Activated CD4-positive, alpha-beta memory T cell treated with anti-CD3 and anti-CD28 coated beads for 36 hours (primary cell): ENCODE measurements at regions not wholly inside any gene's neighbourhood (a gene's known extent, or its start where the extent isn't known, plus 50 kb on each side); places are given as distances from the start of the nearest gene placed in this dataset.

Source experiments
- CTCF ChIA-PET: fragments of 350-600 bp; sonication (Branson Sonifier 250); formaldehyde crosslinking; loops from one replicate; lab custom pipeline; 2021; ENCODE audit warnings: antibody characterized with exemption, inconsistent platforms; lab: Charles Lee
- POLR2A ChIA-PET: fragments of 350-600 bp; sonication (Branson Sonifier 250); formaldehyde crosslinking; loops from one replicate; lab custom pipeline; 2021; ENCODE audit warnings: antibody characterized with exemption; lab: Charles Lee
- DNase-seq: peaks from one replicate; pipeline ENCODE4 v3.0.0-alpha.2; 2020
- H3K27ac Mint-ChIP-seq: one replicate; pipeline ENCODE4 v1.8.0; 2021; ENCODE audit warnings: mixed read lengths
- H3K27me3 Mint-ChIP-seq: one replicate; pipeline ENCODE4 v1.8.0; 2021; ENCODE audit warnings: mixed read lengths
- H3K36me3 Mint-ChIP-seq: one replicate; pipeline ENCODE4 v1.8.0; 2021; ENCODE audit warnings: mixed read lengths
- H3K4me1 Mint-ChIP-seq: one replicate; pipeline ENCODE4 v1.8.0; 2021; ENCODE audit warnings: low read depth, mixed read lengths
- H3K4me3 Mint-ChIP-seq: one replicate; pipeline ENCODE4 v1.8.0; 2021; ENCODE audit warnings: mild to moderate bottlenecking, mixed read lengths
- H3K9me3 Mint-ChIP-seq: one replicate; pipeline ENCODE4 v1.8.0; 2021; ENCODE audit warnings: mixed read lengths
- intact Hi-C: fragments of 100-400 bp; cut with micrococcal nuclease; formaldehyde crosslinking; loops from one replicate; pipeline ENCODE4 v1.15.1; 2023

- intact Hi-C loops = no loop called here
- Mint-ChIP-seq H3K9me3 (no peaks in the 10 kb centered on the region), H3K4me3 (no peak overlapping the region), H3K36me3 (no peaks in the 10 kb centered on the region), H3K27ac (no peak overlapping the region), H3K27me3 (peaks cover 8% of the 10 kb centered on the region), H3K4me1 (no peaks in the 10 kb centered on the region)
- POLR2A ChIA-PET = no interaction called here
- CTCF ChIA-PET = no interaction called here
- no peak for DNase-seq
These were observed 130.5 kb upstream of the NOX3 start for GRCh38 chr6:155586090-155586489.

- intact Hi-C loops = no loop called here
- H3K27ac Mint-ChIP-seq = no peak overlapping the region
- no peak overlapping the region for H3K4me3 Mint-ChIP-seq
- ChIA-PET POLR2A (no interaction called here), CTCF (no interaction called here)
- no peaks in the 10 kb centered on the region for H3K9me3 Mint-ChIP-seq
- H3K27me3 Mint-ChIP-seq = no peaks in the 10 kb centered on the region
- DNase-seq = no peak
- no peaks in the 10 kb centered on the region for H3K4me1 Mint-ChIP-seq
- H3K36me3 Mint-ChIP-seq = no peaks in the 10 kb centered on the region
These were observed 128.4 kb upstream of the NOX3 start for GRCh38 chr6:155584006-155584405.

GRCh38 chr6:155582016-155582991 lies 126.7 kb upstream of the NOX3 start:
- CTCF ChIA-PET = no interaction called here
- DNase-seq = no peak
- Mint-ChIP-seq H3K27me3 (no peaks in the 10 kb centered on the region), H3K4me1 (no peaks in the 10 kb centered on the region), H3K9me3 (no peaks in the 10 kb centered on the region), H3K4me3 (no peak overlapping the region), H3K36me3 (no peaks in the 10 kb centered on the region), H3K27ac (no peak overlapping the region)
- POLR2A ChIA-PET = no interaction called here
- intact Hi-C loops = no loop called here

GRCh38 chr6:155580904-155581303 lies 125.3 kb upstream of the NOX3 start:
- Mint-ChIP-seq H3K4me1 (no peaks in the 10 kb centered on the region), H3K27ac (no peak overlapping the region), H3K4me3 (no peak overlapping the region), H3K9me3 (no peaks in the 10 kb centered on the region), H3K36me3 (no peaks in the 10 kb centered on the region), H3K27me3 (peaks cover 2% of the 10 kb centered on the region)
- no peak for DNase-seq
- intact Hi-C loops = no loop called here
- POLR2A ChIA-PET = no interaction called here
- CTCF ChIA-PET = no interaction called here

- Mint-ChIP-seq H3K27me3 (peaks cover 11% of the 10 kb centered on the region), H3K27ac (no peak overlapping the region), H3K4me1 (no peaks in the 10 kb centered on the region), H3K4me3 (no peak overlapping the region), H3K9me3 (no peaks in the 10 kb centered on the region), H3K36me3 (no peaks in the 10 kb centered on the region)
- ChIA-PET POLR2A (no interaction called here), CTCF (no interaction called here)
- intact Hi-C loops = no loop called here
- no peak for DNase-seq
These were observed 122.6 kb upstream of the NOX3 start for GRCh38 chr6:155578251-155578650.

GRCh38 chr6:155561966-155562364 lies 106.3 kb upstream of the NOX3 start:
- no peaks in the 10 kb centered on the region for H3K36me3 Mint-ChIP-seq
- DNase-seq = no peak
- ChIA-PET POLR2A (no interaction called here), CTCF (no interaction called here)
- H3K4me1 Mint-ChIP-seq = no peaks in the 10 kb centered on the region
- intact Hi-C loops = no loop called here
- no peak overlapping the region for H3K27ac Mint-ChIP-seq
- H3K9me3 Mint-ChIP-seq = peaks cover 2% of the 10 kb centered on the region
- H3K4me3 Mint-ChIP-seq = no peak overlapping the region
- H3K27me3 Mint-ChIP-seq = peaks cover 3% of the 10 kb centered on the region

GRCh38 chr6:155561257-155561965 lies 105.8 kb upstream of the NOX3 start:
- POLR2A ChIA-PET = no interaction called here
- no peaks in the 10 kb centered on the region for H3K36me3 Mint-ChIP-seq
- intact Hi-C loops = no loop called here
- no peak overlapping the region for H3K4me3 Mint-ChIP-seq
- peaks cover 2% of the 10 kb centered on the region for H3K9me3 Mint-ChIP-seq
- DNase-seq = no peak
- H3K27me3 Mint-ChIP-seq = peaks cover 3% of the 10 kb centered on the region
- CTCF ChIA-PET = no interaction called here
- H3K4me1 Mint-ChIP-seq = no peaks in the 10 kb centered on the region
- no peak overlapping the region for H3K27ac Mint-ChIP-seq

GRCh38 chr6:155549928-155550327 lies 94.3 kb upstream of the NOX3 start:
- no peaks in the 10 kb centered on the region for H3K4me1 Mint-ChIP-seq
- no peak overlapping the region for H3K27ac Mint-ChIP-seq
- POLR2A ChIA-PET = no interaction called here
- H3K27me3 Mint-ChIP-seq = no peaks in the 10 kb centered on the region
- no peak overlapping the region for H3K4me3 Mint-ChIP-seq
- H3K9me3 Mint-ChIP-seq = no peaks in the 10 kb centered on the region
- CTCF ChIA-PET = no interaction called here
- intact Hi-C loops = no loop called here
- no peak for DNase-seq
- H3K36me3 Mint-ChIP-seq = no peaks in the 10 kb centered on the region

GRCh38 chr6:155549028-155549798 lies 93.6 kb upstream of the NOX3 start:
- Mint-ChIP-seq H3K4me1 (no peaks in the 10 kb centered on the region), H3K4me3 (no peak overlapping the region), H3K36me3 (no peaks in the 10 kb centered on the region), H3K9me3 (no peaks in the 10 kb centered on the region), H3K27me3 (no peaks in the 10 kb centered on the region), H3K27ac (no peak overlapping the region)
- CTCF ChIA-PET = no interaction called here
- intact Hi-C loops = no loop called here
- no peak for DNase-seq
- POLR2A ChIA-PET = no interaction called here

GRCh38 chr6:155548576-155548975 lies 92.9 kb upstream of the NOX3 start:
- Mint-ChIP-seq H3K4me3 (no peak overlapping the region), H3K4me1 (no peaks in the 10 kb centered on the region), H3K36me3 (no peaks in the 10 kb centered on the region), H3K9me3 (no peaks in the 10 kb centered on the region), H3K27ac (no peak overlapping the region), H3K27me3 (no peaks in the 10 kb centered on the region)
- POLR2A ChIA-PET = no interaction called here
- intact Hi-C loops = no loop called here
- DNase-seq = no peak
- CTCF ChIA-PET = no interaction called here

- DNase-seq = no peak
- POLR2A ChIA-PET = no interaction called here
- no peaks in the 10 kb centered on the region for H3K36me3 Mint-ChIP-seq
- H3K4me1 Mint-ChIP-seq = no peaks in the 10 kb centered on the region
- intact Hi-C loops = no loop called here
- no peaks in the 10 kb centered on the region for H3K9me3 Mint-ChIP-seq
- H3K27ac Mint-ChIP-seq = no peak overlapping the region
- H3K4me3 Mint-ChIP-seq = no peak overlapping the region
- peaks cover 7% of the 10 kb centered on the region for H3K27me3 Mint-ChIP-seq
- CTCF ChIA-PET = interaction anchor here (0.9 kb wide), 1 partner anchor 15 kb away, joined by 3 read pairs; no protein-coding TSS in a partner anchor
These were observed 89.0 kb upstream of the NOX3 start for GRCh38 chr6:155544677-155545076.

GRCh38 chr6:155543166-155543847 lies 87.7 kb upstream of the NOX3 start:
- ChIA-PET POLR2A (no interaction called here), CTCF (no interaction called here)
- no peaks in the 10 kb centered on the region for H3K36me3 Mint-ChIP-seq
- intact Hi-C loops = no loop called here
- H3K4me3 Mint-ChIP-seq = no peak overlapping the region
- H3K27ac Mint-ChIP-seq = no peak overlapping the region
- no peak for DNase-seq
- no peaks in the 10 kb centered on the region for H3K9me3 Mint-ChIP-seq
- H3K4me1 Mint-ChIP-seq = no peaks in the 10 kb centered on the region
- H3K27me3 Mint-ChIP-seq = peaks cover 7% of the 10 kb centered on the region
